ENCODE measurements at regions not wholly inside any gene's neighbourhood (a gene's known extent, or its start where the extent isn't known, plus 50 kb on each side); places are given as distances from the start of the nearest gene placed in this dataset.

DNA sequence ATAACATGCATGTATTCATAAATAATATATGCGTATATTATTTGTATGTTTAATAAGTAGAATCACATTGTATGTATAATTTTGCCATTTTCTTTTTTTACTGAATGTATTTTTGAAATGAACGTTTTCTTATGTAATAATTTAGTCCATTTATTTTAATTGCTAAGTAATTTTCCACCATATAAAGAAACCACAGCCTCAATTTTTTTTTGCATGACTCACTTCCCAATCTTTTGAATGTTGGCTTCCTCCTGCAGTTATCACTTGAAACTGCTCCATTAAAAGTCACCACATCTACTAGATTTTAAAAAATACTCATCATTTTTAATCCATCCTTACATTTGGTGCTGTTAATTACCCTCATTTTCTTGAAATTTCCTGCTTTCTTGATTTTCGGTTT lies 363.3 kb upstream of the MEF2C start:
- no peaks in the 10 kb centered on the region for H3K9me2 ChIP-seq (replicated peaks; ENCODE audit: low read length)
- H4K20me1 ChIP-seq (ENCODE audit: low read length): no peaks in the 10 kb centered on the region
- ChIA-PET POLR2A (ENCODE audit: unreplicated experiment) (no interaction called here), CTCF (no interaction called here)
- H3F3A ChIP-seq (ENCODE audit: low read length, unreplicated experiment): no peaks in the 10 kb centered on the region
- no peak overlapping the region for H2AFZ ChIP-seq (ENCODE audit: low read length)
- no peak overlapping the region for H3K27ac ChIP-seq (ENCODE audit: low read length)
- no peak overlapping the region for H3K9ac ChIP-seq (ENCODE audit: low read length)
- H3K27me3 ChIP-seq (ENCODE audit: low read length): no peaks in the 10 kb centered on the region
- intact Hi-C loops (cut with micrococcal nuclease): no loop called here
- ATAC-seq (no peak), DNase-seq (peak; percentile 40)
- no peak for TF ChIP-seq EZH2 (IDR thresholded peaks at IDR 0.05; ENCODE audit: low read length, unreplicated experiment)
- TF ChIP-seq, protein P1, sequence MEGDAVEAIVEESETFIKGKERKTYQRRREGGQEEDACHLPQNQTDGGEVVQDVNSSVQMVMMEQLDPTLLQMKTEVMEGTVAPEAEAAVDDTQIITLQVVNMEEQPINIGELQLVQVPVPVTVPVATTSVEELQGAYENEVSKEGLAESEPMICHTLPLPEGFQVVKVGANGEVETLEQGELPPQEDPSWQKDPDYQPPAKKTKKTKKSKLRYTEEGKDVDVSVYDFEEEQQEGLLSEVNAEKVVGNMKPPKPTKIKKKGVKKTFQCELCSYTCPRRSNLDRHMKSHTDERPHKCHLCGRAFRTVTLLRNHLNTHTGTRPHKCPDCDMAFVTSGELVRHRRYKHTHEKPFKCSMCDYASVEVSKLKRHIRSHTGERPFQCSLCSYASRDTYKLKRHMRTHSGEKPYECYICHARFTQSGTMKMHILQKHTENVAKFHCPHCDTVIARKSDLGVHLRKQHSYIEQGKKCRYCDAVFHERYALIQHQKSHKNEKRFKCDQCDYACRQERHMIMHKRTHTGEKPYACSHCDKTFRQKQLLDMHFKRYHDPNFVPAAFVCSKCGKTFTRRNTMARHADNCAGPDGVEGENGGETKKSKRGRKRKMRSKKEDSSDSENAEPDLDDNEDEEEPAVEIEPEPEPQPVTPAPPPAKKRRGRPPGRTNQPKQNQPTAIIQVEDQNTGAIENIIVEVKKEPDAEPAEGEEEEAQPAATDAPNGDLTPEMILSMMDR (conservative IDR thresholded peaks at IDR 0.05; ENCODE audit: low read depth, low read length): no peak
- no peak for TF ChIP-seq EZH2phosphoT487 (IDR thresholded peaks at IDR 0.05; ENCODE audit: borderline replicate concordance, low read length)
- BruUV-seq (replicated peaks): no TSS peak
- peaks cover 11% of the 10 kb centered on the region for H3K4me1 ChIP-seq (ENCODE audit: insufficient read depth, low read length)
- no peaks in the 10 kb centered on the region for H3K9me3 ChIP-seq (ENCODE audit: low read length)
- no peak overlapping the region for H3K4me2 ChIP-seq (ENCODE audit: low read length)
- no peak overlapping the region for H3K4me3 ChIP-seq (ENCODE audit: low read length)
- no peaks in the 10 kb centered on the region for H3K79me2 ChIP-seq (ENCODE audit: low read length)
- H3K36me3 ChIP-seq (ENCODE audit: low read depth, low read length): no peaks in the 10 kb centered on the region

DNA sequence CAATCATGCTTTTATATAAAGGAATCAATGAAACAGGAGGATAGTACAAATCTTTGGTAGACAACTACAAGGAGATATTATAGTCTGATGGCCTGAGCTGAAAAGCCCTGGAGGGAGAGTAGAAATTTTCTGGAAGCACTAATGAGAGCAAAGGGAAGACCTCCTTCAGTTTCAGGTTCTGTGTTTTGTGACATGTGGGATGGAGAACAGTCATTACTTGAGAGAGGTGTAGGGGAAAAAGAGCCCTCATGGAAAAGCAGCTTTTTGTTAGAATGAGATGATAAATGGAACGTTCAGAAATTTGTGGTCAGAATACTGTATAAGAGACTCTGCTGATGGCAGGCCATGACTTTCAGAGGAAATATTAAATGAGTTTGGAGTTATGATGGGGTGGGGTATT lies 360.6 kb upstream of the MEF2C start:
- Histone ChIP-seq H3K9ac (ENCODE audit: low read length) (no peak overlapping the region), H3F3A (ENCODE audit: low read length, unreplicated experiment) (no peaks in the 10 kb centered on the region), H3K9me3 (ENCODE audit: low read length) (no peaks in the 10 kb centered on the region), H3K4me3 (ENCODE audit: low read length) (no peak overlapping the region), H2AFZ (ENCODE audit: low read length) (no peak overlapping the region), H3K27ac (ENCODE audit: low read length) (no peak overlapping the region), H4K20me1 (ENCODE audit: low read length) (no peaks in the 10 kb centered on the region), H3K79me2 (ENCODE audit: low read length) (no peaks in the 10 kb centered on the region), H3K27me3 (ENCODE audit: low read length) (no peaks in the 10 kb centered on the region), H3K9me2 (replicated peaks; ENCODE audit: low read length) (no peaks in the 10 kb centered on the region), H3K4me1 (ENCODE audit: insufficient read depth, low read length) (peaks cover 38% of the 10 kb centered on the region), H3K4me2 (ENCODE audit: low read length) (no peak overlapping the region), H3K36me3 (ENCODE audit: low read depth, low read length) (no peaks in the 10 kb centered on the region)
- POLR2A ChIA-PET (ENCODE audit: unreplicated experiment): no interaction called here
- BruUV-seq (replicated peaks): no TSS peak
- TF ChIP-seq EZH2 (IDR thresholded peaks at IDR 0.05; ENCODE audit: low read length, unreplicated experiment): no peak
- TF ChIP-seq, protein P1 (conservative IDR thresholded peaks at IDR 0.05; ENCODE audit: low read depth, low read length): no peak
- DNase-seq (no peak), ATAC-seq (no peak)
- CTCF ChIA-PET: no interaction called here
- intact Hi-C loops (cut with micrococcal nuclease): no loop called here

DNA sequence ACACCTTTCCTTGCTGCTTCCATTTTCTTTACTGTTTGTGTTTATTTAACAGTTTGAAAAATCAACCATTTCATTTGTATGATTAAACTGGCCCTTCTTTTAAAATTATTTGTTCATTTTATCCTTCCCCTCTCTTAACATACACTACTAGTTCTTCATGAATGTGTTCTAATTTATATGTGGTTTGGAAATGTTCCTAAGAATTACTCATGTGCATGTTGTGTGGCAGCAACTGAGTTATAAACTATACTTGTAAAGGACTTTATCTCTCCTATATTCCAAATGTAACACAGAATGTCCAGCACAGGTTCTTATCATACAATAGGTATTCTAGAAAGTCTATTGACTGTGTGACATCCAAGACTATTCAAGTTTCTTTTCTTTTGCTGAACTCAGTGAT lies 358.2 kb upstream of the MEF2C start:
- H3K4me2 ChIP-seq (ENCODE audit: low read length): 0 out of 2 replicates have a peak overlapping the region, but pooled peaks have one; percentile 5
- TF ChIP-seq EZH2 (IDR thresholded peaks at IDR 0.05; ENCODE audit: low read length, unreplicated experiment): no peak
- TF ChIP-seq EZH2phosphoT487 (IDR thresholded peaks at IDR 0.05; ENCODE audit: borderline replicate concordance, low read length): no peak
- TF ChIP-seq, protein P1 (conservative IDR thresholded peaks at IDR 0.05; ENCODE audit: low read depth, low read length): no peak
- intact Hi-C loops (cut with micrococcal nuclease): loop anchor here (1.0 kb wide), 1 partner anchor 512 kb away; no protein-coding TSS in a partner anchor
- H3K9ac ChIP-seq (ENCODE audit: low read length): no peak overlapping the region
- CTCF ChIA-PET: no interaction called here
- peak; percentile 73 for DNase-seq
- H4K20me1 ChIP-seq (ENCODE audit: low read length): no peaks in the 10 kb centered on the region
- H3K27me3 ChIP-seq (ENCODE audit: low read length): no peaks in the 10 kb centered on the region
- peak; percentile 65 for ATAC-seq
- no peaks in the 10 kb centered on the region for H3F3A ChIP-seq (ENCODE audit: low read length, unreplicated experiment)
- no peaks in the 10 kb centered on the region for H3K9me3 ChIP-seq (ENCODE audit: low read length)
- no TSS peak for BruUV-seq (replicated peaks)
- no peaks in the 10 kb centered on the region for H3K36me3 ChIP-seq (ENCODE audit: low read depth, low read length)
- H3K27ac ChIP-seq (ENCODE audit: low read length): peak overlapping the region; percentile 28
- H3K4me3 ChIP-seq (ENCODE audit: low read length): no peak overlapping the region
- H3K79me2 ChIP-seq (ENCODE audit: low read length): no peaks in the 10 kb centered on the region
- H3K9me2 ChIP-seq (replicated peaks; ENCODE audit: low read length): no peaks in the 10 kb centered on the region
- POLR2A ChIA-PET (ENCODE audit: unreplicated experiment): no interaction called here
- H2AFZ ChIP-seq (ENCODE audit: low read length): no peak overlapping the region
- peaks cover 35% of the 10 kb centered on the region for H3K4me1 ChIP-seq (ENCODE audit: insufficient read depth, low read length)

Data from PC-3 (cell line).